ENCODE measurements at regions not wholly inside any gene's neighbourhood (a gene's known extent, or its start where the extent isn't known, plus 50 kb on each side); places are given as distances from the start of the nearest gene placed in this dataset.

GRCh38 chr1:83129107-83129506 lies 869.8 kb downstream of the TTLL7 start:
- in situ Hi-C loops (cut with MboI), result no loop called here

GRCh38 chr1:83125456-83125855 lies 873.5 kb downstream of the TTLL7 start:
- Histone ChIP-seq H3K9me3 (replicated peaks; ENCODE audit: control insufficient read depth, insufficient read depth, low read length) (no peaks in the 10 kb centered on the region), H3K36me3 (ENCODE audit: control insufficient read depth in 2 of 2, insufficient read depth in 2 of 2, low read length in 1 of 2) (no peaks in the 10 kb centered on the region), H3K4me2 (ENCODE audit: control insufficient read depth, insufficient read depth) (no peak overlapping the region), H3K27ac (ENCODE audit: control insufficient read depth, insufficient read depth) (no peak overlapping the region), H2AFZ (ENCODE audit: control insufficient read depth, low read depth, low read length) (no peak overlapping the region), H3K27me3 (replicated peaks in 1 of 2; ENCODE audit: control insufficient read depth in 2 of 2, insufficient read depth in 2 of 2, low read length in 1 of 2) (no peaks in the 10 kb centered on the region), H3K4me1 (ENCODE audit: control insufficient read depth, insufficient read depth, low read length) (no peaks in the 10 kb centered on the region), H3K4me3 (no peak overlapping the region), H3K9ac (ENCODE audit: control insufficient read depth, insufficient read depth, low read length) (no peak overlapping the region), H4K20me1 (ENCODE audit: control insufficient read depth, insufficient read depth) (no peaks in the 10 kb centered on the region), H3K79me2 (ENCODE audit: control insufficient read depth, insufficient read depth, low read length) (no peaks in the 10 kb centered on the region)
- ChIA-PET SMC1A (ENCODE audit: uncharacterized antibody, unreplicated experiment) (interaction anchor here (0.5 to 0.6 kb wide), 2 partner anchors 175 to 395 kb away, joined by 3 read pairs; no protein-coding TSS in a partner anchor), RAD21 (ENCODE audit: unreplicated experiment) (no interaction called here), POLR2A (no interaction called here), CTCF (no interaction called here)
- in situ Hi-C loops (cut with MboI) (no loop called here), intact Hi-C loops (cut with micrococcal nuclease; ENCODE audit: unreplicated experiment) (no loop called here)
- 61% methylated on average over 2 of the region's 2 CpGs for WGBS (ENCODE audit: insufficient coverage, insufficient replicate concordance, low lambda C conversion rate, missing lambda C conversion rate)
- FAIRE-seq (no peak), DNase-seq (ENCODE audit: low read depth, low spot score) (no peak), ATAC-seq (no peak)
- no TSS peak for BruUV-seq (replicated peaks)
- TF ChIP-seq MEF2B (IDR thresholded peaks at IDR 0.05; ENCODE audit: partially characterized antibody, poor library complexity, severe bottlenecking), result no peak
- no peak for TF ChIP-seq POU2F2 (IDR thresholded peaks at IDR 0.05; ENCODE audit: borderline replicate concordance, low read depth, low read length)
- TF ChIP-seq NFYB (IDR thresholded peaks at IDR 0.05; ENCODE audit: insufficient read depth, low read depth, low read length), result no peak
- TF ChIP-seq BCL3 (IDR thresholded peaks at IDR 0.05; ENCODE audit: borderline replicate concordance, insufficient read depth, low read depth, low read length, poor library complexity, severe bottlenecking), result no peak
- no peak for TF ChIP-seq PBX3 (IDR thresholded peaks at IDR 0.05; ENCODE audit: insufficient replicate concordance, low read depth, low read length)
- no peak for TF ChIP-seq SUPT20H (IDR thresholded peaks at IDR 0.05; ENCODE audit: borderline replicate concordance, control insufficient read depth, low read depth, low read length)
- TF ChIP-seq IKZF2 (IDR thresholded peaks at IDR 0.05), result no peak
- no peak for TF ChIP-seq GATAD2B (conservative IDR thresholded peaks at IDR 0.05; ENCODE audit: low read depth)

More at GRCh38 chr1:83129107-83129506, 869.8 kb downstream of the TTLL7 start:
- Histone ChIP-seq H4K20me1 (ENCODE audit: control insufficient read depth, insufficient read depth) (no peaks in the 10 kb centered on the region), H3K79me2 (ENCODE audit: control insufficient read depth, insufficient read depth, low read length) (no peaks in the 10 kb centered on the region), H2AFZ (ENCODE audit: control insufficient read depth, low read depth, low read length) (no peak overlapping the region), H3K36me3 (ENCODE audit: control insufficient read depth in 2 of 2, insufficient read depth in 2 of 2, low read length in 1 of 2) (no peaks in the 10 kb centered on the region), H3K4me1 (ENCODE audit: control insufficient read depth, insufficient read depth, low read length) (0 out of 2 replicates have a peak, but pooled peaks cover 3% of the 10 kb centered on the region), H3K9ac (ENCODE audit: control insufficient read depth, insufficient read depth, low read length) (no peak overlapping the region), H3K4me3 (no peak overlapping the region), H3K4me2 (ENCODE audit: control insufficient read depth, insufficient read depth) (no peak overlapping the region), H3K27ac (ENCODE audit: control insufficient read depth, insufficient read depth) (no peak overlapping the region), H3K9me3 (replicated peaks; ENCODE audit: control insufficient read depth, insufficient read depth, low read length) (no peaks in the 10 kb centered on the region), H3K27me3 (replicated peaks in 1 of 2; ENCODE audit: control insufficient read depth in 2 of 2, insufficient read depth in 2 of 2, low read length in 1 of 2) (no peaks in the 10 kb centered on the region)
- no peak for DNase-seq (ENCODE audit: low read depth, low spot score)
- peak; percentile 67 for ATAC-seq
- FAIRE-seq, result no peak
- CTCF ChIA-PET, result no interaction called here
- POLR2A ChIA-PET, result no interaction called here
- intact Hi-C loops (cut with micrococcal nuclease; ENCODE audit: unreplicated experiment), result no loop called here
- TF ChIP-seq CEBPB (IDR thresholded peaks at IDR 0.05; ENCODE audit: borderline replicate concordance in 1 of 2, low read depth in 2 of 2, low read length in 2 of 2) (no peak), JUNB (IDR thresholded peaks at IDR 0.05) (peak; percentile 53; the same call in 1 of the 2 replicates)
- no TSS peak for BruUV-seq (replicated peaks)
- SMC1A ChIA-PET (ENCODE audit: uncharacterized antibody, unreplicated experiment), result no interaction called here
- 25% methylated on average over 3 of the region's 3 CpGs for WGBS (ENCODE audit: insufficient coverage, insufficient replicate concordance, low lambda C conversion rate, missing lambda C conversion rate)
- RAD21 ChIA-PET (ENCODE audit: unreplicated experiment), result no interaction called here
